Mesenteric fat pad (tissue), 1 donor: ENCODE measurements at regions not wholly inside any gene's neighbourhood (a gene's known extent, or its start where the extent isn't known, plus 50 kb on each side); places are given as distances from the start of the nearest gene placed in this dataset.
"Not testable (repeated sequence)": the region's sequence is repeated elsewhere in the genome, so short reads cannot be mapped to it uniquely, and the experiment has no call there.

Experiments used
- DNase-seq: peaks from one replicate; pipeline ENCODE4 v3.0.0-alpha.2; 2020; ENCODE audit warnings: low spot score
- donor health status: DM: yes; HTN: yes; CAD: no.

- no peak for DNase-seq
These were observed 356.0 kb downstream of the BCL11B start for GRCh38 chr14:98916036-98916435.

GRCh38 chr14:98916476-98916875 is 355.5 kb downstream of the BCL11B start:
- DNase-seq = no peak

- peak; percentile 55 for DNase-seq
These were observed 352.6 kb downstream of the BCL11B start for GRCh38 chr14:98919434-98919833.

GRCh38 chr14:98921306-98921705 is 350.7 kb downstream of the BCL11B start:
- DNase-seq = peak; percentile 4

GRCh38 chr14:98923596-98923995 is 348.4 kb downstream of the BCL11B start:
- DNase-seq = no peak

GRCh38 chr14:98924046-98924445 is 348.0 kb downstream of the BCL11B start:
- DNase-seq = peak; percentile 33

GRCh38 chr14:98925354-98926040 is 346.5 kb downstream of the BCL11B start:
- DNase-seq = peak; percentile 67

GRCh38 chr14:98926146-98926545 is 345.9 kb downstream of the BCL11B start:
- peak; percentile 87 for DNase-seq

GRCh38 chr14:98926801-98927200 is 345.2 kb downstream of the BCL11B start:
- no peak for DNase-seq

- DNase-seq = peak; percentile 45
These were observed 344.0 kb downstream of the BCL11B start for GRCh38 chr14:98927986-98928385.

- peak; percentile 65 for DNase-seq
These were observed 343.6 kb downstream of the BCL11B start for GRCh38 chr14:98928418-98928817.

- peak; percentile 33 for DNase-seq
These were observed 340.9 kb downstream of the BCL11B start for GRCh38 chr14:98931126-98931525.

- DNase-seq = peak; percentile 72
These were observed 340.1 kb downstream of the BCL11B start for GRCh38 chr14:98931911-98932310.

- peak; percentile 67 for DNase-seq
These were observed 339.3 kb downstream of the BCL11B start for GRCh38 chr14:98932431-98933325.

- DNase-seq = not testable (repeated sequence)
These were observed 337.4 kb downstream of the BCL11B start for GRCh38 chr14:98934569-98934968.

- peak; percentile 35 for DNase-seq
These were observed 336.1 kb downstream of the BCL11B start for GRCh38 chr14:98935921-98936320.

- peak; percentile 55 for DNase-seq
These were observed 335.0 kb downstream of the BCL11B start for GRCh38 chr14:98937021-98937420.

GRCh38 chr14:98937712-98938505 is 334.1 kb downstream of the BCL11B start:
- peak; percentile 60 for DNase-seq

- peak; percentile 35 for DNase-seq
These were observed 331.1 kb downstream of the BCL11B start for GRCh38 chr14:98940693-98941437.

GRCh38 chr14:98941481-98941880 is 330.5 kb downstream of the BCL11B start:
- no peak for DNase-seq

GRCh38 chr14:98943907-98944306 is 328.1 kb downstream of the BCL11B start:
- no peak for DNase-seq
